PC-3 (cell line): ENCODE measurements at regions not wholly inside any gene's neighbourhood (a gene's known extent, or its start where the extent isn't known, plus 50 kb on each side); places are given as distances from the start of the nearest gene placed in this dataset.

Experiments
- ATAC-seq: fragments of 200-7000 bp; cut with Tn5 transposase; 2 replicates; pipeline ENCODE4 v1.9.1; 2020; ENCODE audit warnings: mild to moderate bottlenecking, moderate library complexity
- BruUV-seq: library from RNA; stranded (reverse); fragments of 400-500 nt; replicated peaks from 2 replicates; lab custom pipeline; 2021; lab: Mats Ljungman, UMichigan
- CTCF ChIA-PET: fragments of 300-600 bp; sonication (Branson Sonifier 250); formaldehyde crosslinking; loops from one replicate; lab custom pipeline; 2022; ENCODE audit warnings: antibody characterized with exemption; lab: Charles Lee
- POLR2A ChIA-PET: fragments of 300-600 bp; sonication (Branson Sonifier 250); formaldehyde crosslinking; loops from one replicate; lab custom pipeline; 2022; ENCODE audit warnings: antibody characterized with exemption; ENCODE audit not compliant: unreplicated experiment; lab: Charles Lee
- DNase-seq: peaks from one replicate; pipeline ENCODE4 v3.0.0-alpha.2; 2015
- H2AFZ ChIP-seq: fragments of 300-600 bp; sonication (generic); 2 replicates; pipeline ENCODE4 v1.6.0; 2016; ENCODE audit warnings: antibody characterized with exemption, low read length
- H3F3A ChIP-seq: fragments of 300-600 bp; sonication (generic); one replicate; pipeline ENCODE4 v1.6.0; 2017; ENCODE audit warnings: antibody characterized with exemption, low read length, control low read depth, mild to moderate bottlenecking; ENCODE audit not compliant: unreplicated experiment
- H3K27ac ChIP-seq: fragments of 300-600 bp; sonication (generic); 2 replicates; pipeline ENCODE4 v1.5.1; 2016; ENCODE audit warnings: mild to moderate bottlenecking, low read length
- H3K27me3 ChIP-seq: fragments of 300-600 bp; sonication (generic); 2 replicates; pipeline ENCODE4 v1.6.1; 2016; ENCODE audit warnings: low read length, mixed read lengths
- H3K36me3 ChIP-seq: fragments of 300-600 bp; sonication (generic); 2 replicates; pipeline ENCODE4 v1.6.1; 2016; ENCODE audit warnings: low read depth, mixed run types, low read length, mixed read lengths
- H3K4me1 ChIP-seq: fragments of 300-600 bp; sonication (generic); 2 replicates; pipeline ENCODE4 v1.5.1; 2016; ENCODE audit warnings: low read length; ENCODE audit not compliant: insufficient read depth
- H3K4me2 ChIP-seq: fragments of 300-600 bp; sonication (generic); 2 replicates; pipeline ENCODE4 v1.6.0; 2016; ENCODE audit warnings: low read length
- H3K4me3 ChIP-seq: fragments of 300-600 bp; sonication (generic); 2 replicates; pipeline ENCODE4 v1.5.1; 2016; ENCODE audit warnings: mild to moderate bottlenecking, low read length, mixed read lengths
- H3K79me2 ChIP-seq: fragments of 300-600 bp; sonication (generic); 2 replicates; pipeline ENCODE4 v1.6.1; 2017; ENCODE audit warnings: low read length, mixed read lengths
- H3K9ac ChIP-seq: fragments of 300-600 bp; sonication (generic); 2 replicates; pipeline ENCODE4 v1.6.0; 2016; ENCODE audit warnings: mild to moderate bottlenecking, low read length
- H3K9me2 ChIP-seq: fragments of 300-600 bp; sonication (generic); replicated peaks from 2 replicates; pipeline ENCODE4 v1.6.1; 2016; ENCODE audit warnings: mixed run types, low read length, mixed read lengths
- H3K9me3 ChIP-seq: fragments of 300-600 bp; sonication (generic); 2 replicates; pipeline ENCODE4 v1.6.1; 2016; ENCODE audit warnings: low read length, mixed read lengths
- H4K20me1 ChIP-seq: fragments of 300-600 bp; sonication (generic); 2 replicates; pipeline ENCODE4 v1.6.1; 2016; ENCODE audit warnings: low read length, mixed read lengths
- EZH2 ChIP-seq: fragments of 300-600 bp; sonication (generic); IDR thresholded peaks from one replicate; pipeline ENCODE4 v1.6.1; 2017; ENCODE audit warnings: antibody characterized with exemption, mild to moderate bottlenecking, low read length; ENCODE audit not compliant: unreplicated experiment
- EZH2phosphoT487 ChIP-seq: fragments of 300-600 bp; sonication (generic); IDR thresholded peaks from 2 replicates; pipeline ENCODE4 v1.6.1; 2018; ENCODE audit warnings: mild to moderate bottlenecking, antibody characterized with exemption, low read length, borderline replicate concordance
- intact Hi-C: fragments of 100-400 bp; cut with micrococcal nuclease; formaldehyde crosslinking; loops from 2 replicates; pipeline ENCODE4 v1.9.0; 2023
- TF ChIP-seq, protein P1 (sequence below): fragments of 300-600 bp; sonication (generic); conservative IDR thresholded peaks from 2 replicates; pipeline ENCODE4 v1.5.1; 2017; ENCODE audit warnings: antibody characterized with exemption, low read depth, mild to moderate bottlenecking, low read length

DNA sequence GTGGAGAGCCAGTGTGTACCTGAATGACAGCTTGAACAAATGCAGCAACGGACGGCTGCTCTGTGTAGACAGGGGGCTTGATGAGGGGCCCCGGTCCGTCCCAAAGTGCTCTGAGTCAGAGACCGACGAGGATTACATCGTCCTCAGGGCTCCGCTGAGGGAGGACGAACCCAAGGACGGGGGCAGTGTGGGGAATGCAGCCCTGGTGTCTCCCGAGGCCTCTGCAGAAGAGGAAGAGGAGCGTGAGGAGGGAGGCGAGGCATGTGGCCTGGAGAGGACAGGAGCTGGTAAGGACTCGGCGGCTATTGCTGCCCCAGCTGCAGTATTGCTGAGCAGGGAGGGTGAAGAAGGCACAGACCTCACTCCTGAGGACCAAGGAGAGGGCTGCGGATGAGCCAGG is 54.4 kb upstream of the WNT7A start:
- intact Hi-C loops: no loop called here
- H3K36me3 ChIP-seq: no peaks in the 10 kb centered on the region
- no peak overlapping the region for H3K27ac ChIP-seq
- no peak for DNase-seq
- H3K79me2 ChIP-seq: no peaks in the 10 kb centered on the region
- H3K4me3 ChIP-seq: no peak overlapping the region
- CTCF ChIA-PET: no interaction called here
- POLR2A ChIA-PET: no interaction called here
- TF ChIP-seq EZH2 (no peak), EZH2phosphoT487 (no peak)
- TF ChIP-seq, protein P1, sequence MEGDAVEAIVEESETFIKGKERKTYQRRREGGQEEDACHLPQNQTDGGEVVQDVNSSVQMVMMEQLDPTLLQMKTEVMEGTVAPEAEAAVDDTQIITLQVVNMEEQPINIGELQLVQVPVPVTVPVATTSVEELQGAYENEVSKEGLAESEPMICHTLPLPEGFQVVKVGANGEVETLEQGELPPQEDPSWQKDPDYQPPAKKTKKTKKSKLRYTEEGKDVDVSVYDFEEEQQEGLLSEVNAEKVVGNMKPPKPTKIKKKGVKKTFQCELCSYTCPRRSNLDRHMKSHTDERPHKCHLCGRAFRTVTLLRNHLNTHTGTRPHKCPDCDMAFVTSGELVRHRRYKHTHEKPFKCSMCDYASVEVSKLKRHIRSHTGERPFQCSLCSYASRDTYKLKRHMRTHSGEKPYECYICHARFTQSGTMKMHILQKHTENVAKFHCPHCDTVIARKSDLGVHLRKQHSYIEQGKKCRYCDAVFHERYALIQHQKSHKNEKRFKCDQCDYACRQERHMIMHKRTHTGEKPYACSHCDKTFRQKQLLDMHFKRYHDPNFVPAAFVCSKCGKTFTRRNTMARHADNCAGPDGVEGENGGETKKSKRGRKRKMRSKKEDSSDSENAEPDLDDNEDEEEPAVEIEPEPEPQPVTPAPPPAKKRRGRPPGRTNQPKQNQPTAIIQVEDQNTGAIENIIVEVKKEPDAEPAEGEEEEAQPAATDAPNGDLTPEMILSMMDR: no peak
- H3K4me1 ChIP-seq: no peaks in the 10 kb centered on the region
- no peaks in the 10 kb centered on the region for H3K9me3 ChIP-seq
- no peaks in the 10 kb centered on the region for H3K9me2 ChIP-seq
- H4K20me1 ChIP-seq: no peaks in the 10 kb centered on the region
- H2AFZ ChIP-seq: no peak overlapping the region
- H3K9ac ChIP-seq: no peak overlapping the region
- BruUV-seq: no TSS peak
- H3K4me2 ChIP-seq: no peak overlapping the region
- no peak for ATAC-seq
- H3F3A ChIP-seq: no peaks in the 10 kb centered on the region
- 0 out of 2 replicates have a peak, but pooled peaks cover 5% of the 10 kb centered on the region for H3K27me3 ChIP-seq

GRCh38 chr3:13932578-13933295 is 52.9 kb upstream of the WNT7A start:
- no peak overlapping the region for H3K9ac ChIP-seq
- DNase-seq (no peak), ATAC-seq (no peak)
- H3K9me3 ChIP-seq: no peaks in the 10 kb centered on the region
- H3K27me3 ChIP-seq: 0 out of 2 replicates have a peak, but pooled peaks cover 5% of the 10 kb centered on the region
- no peaks in the 10 kb centered on the region for H3K79me2 ChIP-seq
- H3K4me1 ChIP-seq: no peaks in the 10 kb centered on the region
- no peak overlapping the region for H3K4me3 ChIP-seq
- H4K20me1 ChIP-seq: no peaks in the 10 kb centered on the region
- no peak overlapping the region for H2AFZ ChIP-seq
- H3K4me2 ChIP-seq: no peak overlapping the region
- intact Hi-C loops: no loop called here
- TF ChIP-seq EZH2 (no peak), EZH2phosphoT487 (no peak)
- TF ChIP-seq, protein P1: no peak
- ChIA-PET POLR2A (no interaction called here), CTCF (no interaction called here)
- BruUV-seq: no TSS peak
- H3F3A ChIP-seq: no peaks in the 10 kb centered on the region
- no peaks in the 10 kb centered on the region for H3K36me3 ChIP-seq
- no peaks in the 10 kb centered on the region for H3K9me2 ChIP-seq
- no peak overlapping the region for H3K27ac ChIP-seq

DNA sequence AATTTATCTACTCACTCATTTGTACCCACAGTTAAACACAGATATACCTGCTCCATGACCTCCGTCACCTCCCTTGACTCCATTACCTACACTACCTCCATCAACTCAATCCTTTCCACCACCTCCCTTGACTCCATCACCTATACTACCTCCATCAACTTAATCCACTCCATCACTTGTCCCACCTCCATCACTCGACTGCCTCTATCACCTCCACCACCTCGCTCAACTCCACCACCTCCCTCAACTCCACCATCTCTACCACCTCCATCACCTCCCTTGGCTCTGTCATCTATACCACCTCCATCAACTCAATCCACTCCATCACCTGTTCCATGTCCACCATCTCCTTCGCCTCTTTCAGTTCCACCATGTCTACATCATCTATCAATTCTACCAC is 51.3 kb upstream of the WNT7A start:
- Histone ChIP-seq H3K4me1 (no peaks in the 10 kb centered on the region), H3K4me2 (no peak overlapping the region), H3K27ac (no peak overlapping the region), H2AFZ (no peak overlapping the region), H3K9ac (no peak overlapping the region), H3K9me2 (no peaks in the 10 kb centered on the region), H3K9me3 (no peaks in the 10 kb centered on the region), H3K27me3 (0 out of 2 replicates have a peak, but pooled peaks cover 5% of the 10 kb centered on the region), H4K20me1 (no peaks in the 10 kb centered on the region), H3K36me3 (no peaks in the 10 kb centered on the region), H3K4me3 (no peak overlapping the region), H3F3A (no peaks in the 10 kb centered on the region), H3K79me2 (no peaks in the 10 kb centered on the region)
- ATAC-seq: no peak
- TF ChIP-seq EZH2 (no peak), EZH2phosphoT487 (no peak)
- TF ChIP-seq, protein P1: no peak
- CTCF ChIA-PET: no interaction called here
- no peak for DNase-seq
- POLR2A ChIA-PET: interaction anchor here (0.6 kb wide), 1 partner anchor 1051 kb away, joined by 6 read pairs; no protein-coding TSS in a partner anchor
- BruUV-seq: no TSS peak
- intact Hi-C loops: no loop called here
